ENCODE measurements at regions not wholly inside any gene's neighbourhood (a gene's known extent, or its start where the extent isn't known, plus 50 kb on each side); places are given as distances from the start of the nearest gene placed in this dataset.

DNA sequence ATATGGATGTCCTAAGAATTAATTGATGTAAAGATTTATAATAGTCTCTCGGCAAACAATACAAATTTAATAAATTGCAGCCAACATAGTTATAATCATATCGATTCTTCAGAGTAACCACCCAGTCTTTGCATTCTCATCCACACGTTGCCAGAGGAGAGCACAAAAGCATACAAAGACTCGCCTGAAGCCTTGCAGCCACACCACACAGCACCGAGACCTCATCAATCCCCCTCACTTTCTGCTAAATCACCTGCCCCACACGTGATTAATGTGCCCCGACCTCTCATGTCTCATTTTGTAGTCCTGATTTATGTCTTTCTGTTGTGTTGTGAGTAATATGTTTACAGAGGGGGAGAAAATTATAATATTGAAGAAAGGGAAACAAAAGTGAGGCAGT, 510.4 kb downstream of the TRIML1 start:
- no peak overlapping the region for H3K27ac ChIP-seq
- ATAC-seq: no peak
- TF ChIP-seq EP300 (IDR thresholded peaks at IDR 0.05): no peak
- TF ChIP-seq POLR2A (IDR thresholded peaks at IDR 0.05): no peak
- TF ChIP-seq POLR2AphosphoS5 (IDR thresholded peaks at IDR 0.05): no peak
- TF ChIP-seq, protein P1, sequence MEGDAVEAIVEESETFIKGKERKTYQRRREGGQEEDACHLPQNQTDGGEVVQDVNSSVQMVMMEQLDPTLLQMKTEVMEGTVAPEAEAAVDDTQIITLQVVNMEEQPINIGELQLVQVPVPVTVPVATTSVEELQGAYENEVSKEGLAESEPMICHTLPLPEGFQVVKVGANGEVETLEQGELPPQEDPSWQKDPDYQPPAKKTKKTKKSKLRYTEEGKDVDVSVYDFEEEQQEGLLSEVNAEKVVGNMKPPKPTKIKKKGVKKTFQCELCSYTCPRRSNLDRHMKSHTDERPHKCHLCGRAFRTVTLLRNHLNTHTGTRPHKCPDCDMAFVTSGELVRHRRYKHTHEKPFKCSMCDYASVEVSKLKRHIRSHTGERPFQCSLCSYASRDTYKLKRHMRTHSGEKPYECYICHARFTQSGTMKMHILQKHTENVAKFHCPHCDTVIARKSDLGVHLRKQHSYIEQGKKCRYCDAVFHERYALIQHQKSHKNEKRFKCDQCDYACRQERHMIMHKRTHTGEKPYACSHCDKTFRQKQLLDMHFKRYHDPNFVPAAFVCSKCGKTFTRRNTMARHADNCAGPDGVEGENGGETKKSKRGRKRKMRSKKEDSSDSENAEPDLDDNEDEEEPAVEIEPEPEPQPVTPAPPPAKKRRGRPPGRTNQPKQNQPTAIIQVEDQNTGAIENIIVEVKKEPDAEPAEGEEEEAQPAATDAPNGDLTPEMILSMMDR (IDR thresholded peaks at IDR 0.05): no peak
- H3K27me3 ChIP-seq: no peaks in the 10 kb centered on the region
- H3K4me1 ChIP-seq: no peaks in the 10 kb centered on the region
- no peak overlapping the region for H3K4me3 ChIP-seq
- no peaks in the 10 kb centered on the region for H3K36me3 ChIP-seq
- H3K9me3 ChIP-seq: no peaks in the 10 kb centered on the region
- WGBS, 2 donors (ENCODE audit: low coverage in 1 of 2): 80 to 89% methylated on average over 6 to 7 of the region's 7 CpGs

- no peak overlapping the region for H3K27ac ChIP-seq
- H3K36me3 ChIP-seq: no peaks in the 10 kb centered on the region
- no peak for ATAC-seq
- TF ChIP-seq, protein P1 (IDR thresholded peaks at IDR 0.05): no peak
- no peak for TF ChIP-seq POLR2AphosphoS5 (IDR thresholded peaks at IDR 0.05)
- no peak for TF ChIP-seq POLR2A (IDR thresholded peaks at IDR 0.05)
- no peak for TF ChIP-seq EP300 (IDR thresholded peaks at IDR 0.05)
- H3K4me3 ChIP-seq: no peak overlapping the region
- no peaks in the 10 kb centered on the region for H3K9me3 ChIP-seq
- H3K4me1 ChIP-seq: no peaks in the 10 kb centered on the region
- WGBS, 2 donors (ENCODE audit: low coverage in 1 of 2): 29% methylated on average over 4 of the region's 4 CpGs
- H3K27me3 ChIP-seq: no peaks in the 10 kb centered on the region
Measured at GRCh38 chr4:188650516-188650915, 511.3 kb downstream of the TRIML1 start.

- ATAC-seq: no peak
- H3K36me3 ChIP-seq: no peaks in the 10 kb centered on the region
- TF ChIP-seq POLR2A (IDR thresholded peaks at IDR 0.05): no peak
- no peak for TF ChIP-seq POLR2AphosphoS5 (IDR thresholded peaks at IDR 0.05)
- no peak for TF ChIP-seq EP300 (IDR thresholded peaks at IDR 0.05)
- TF ChIP-seq, protein P1 (IDR thresholded peaks at IDR 0.05): no peak
- no peak overlapping the region for H3K27ac ChIP-seq
- WGBS, 2 donors (ENCODE audit: low coverage in 1 of 2): 79 to 93% methylated on average over 5 of the region's 5 CpGs
- no peaks in the 10 kb centered on the region for H3K27me3 ChIP-seq
- no peaks in the 10 kb centered on the region for H3K4me1 ChIP-seq
- no peak overlapping the region for H3K4me3 ChIP-seq
- H3K9me3 ChIP-seq: no peaks in the 10 kb centered on the region
Measured at GRCh38 chr4:188657365-188657764, 518.1 kb downstream of the TRIML1 start.

DNA sequence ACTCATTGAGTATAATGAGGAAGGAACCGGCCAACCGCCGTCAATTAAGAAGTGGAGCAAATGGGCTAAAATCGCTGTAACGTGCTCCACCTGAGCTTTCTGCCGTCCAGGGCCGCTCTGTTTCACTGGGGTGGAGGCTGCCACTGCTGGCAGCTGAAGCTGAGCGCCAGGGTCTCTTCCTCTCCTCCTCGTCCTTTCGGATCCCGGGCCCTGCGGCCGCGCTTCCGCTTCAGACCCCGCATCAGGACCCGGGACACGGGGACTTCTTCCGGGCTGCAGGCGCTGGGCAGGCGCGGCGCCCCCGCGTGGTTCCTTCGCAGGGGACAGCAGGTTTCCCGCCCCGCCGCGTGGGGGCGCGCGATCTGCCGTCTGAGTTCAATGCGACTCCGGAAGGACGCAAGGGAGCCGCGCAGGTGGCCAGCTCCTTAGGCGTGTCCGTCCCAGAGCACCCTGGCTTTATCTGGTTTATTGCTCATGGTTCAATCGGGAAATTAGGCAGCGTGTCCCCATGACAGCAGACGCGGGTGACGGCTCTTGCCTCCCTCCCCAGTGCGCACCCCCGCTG, 519.8 kb downstream of the TRIML1 start:
- H3K4me1 ChIP-seq: no peaks in the 10 kb centered on the region
- TF ChIP-seq POLR2A (IDR thresholded peaks at IDR 0.05) (no peak), POLR2AphosphoS5 (IDR thresholded peaks at IDR 0.05) (no peak), EP300 (IDR thresholded peaks at IDR 0.05) (no peak)
- TF ChIP-seq, protein P1 (IDR thresholded peaks at IDR 0.05): no peak
- 87 to 92% methylated on average over 4 to 11 of the region's 48 CpGs for WGBS, 2 donors (ENCODE audit: low coverage in 1 of 2)
- H3K9me3 ChIP-seq: no peaks in the 10 kb centered on the region
- H3K27ac ChIP-seq: no peak overlapping the region
- H3K36me3 ChIP-seq: no peaks in the 10 kb centered on the region
- no peaks in the 10 kb centered on the region for H3K27me3 ChIP-seq
- no peak overlapping the region for H3K4me3 ChIP-seq
- no peak for ATAC-seq

GRCh38 chr4:188660796-188661195, 521.6 kb downstream of the TRIML1 start:
- Histone ChIP-seq H3K4me3 (no peak overlapping the region), H3K27ac (no peak overlapping the region), H3K4me1 (no peaks in the 10 kb centered on the region), H3K36me3 (no peaks in the 10 kb centered on the region), H3K9me3 (no peaks in the 10 kb centered on the region), H3K27me3 (no peaks in the 10 kb centered on the region)
- TF ChIP-seq, protein P1 (IDR thresholded peaks at IDR 0.05): no peak
- no peak for TF ChIP-seq POLR2A (IDR thresholded peaks at IDR 0.05)
- TF ChIP-seq EP300 (IDR thresholded peaks at IDR 0.05): no peak
- no peak for TF ChIP-seq POLR2AphosphoS5 (IDR thresholded peaks at IDR 0.05)
- 69 to 86% methylated on average over 3 to 7 of the region's 7 CpGs for WGBS, 2 donors (ENCODE audit: low coverage in 1 of 2)
- no peak for ATAC-seq

Measured in gastroesophageal sphincter (tissue), 4 donors.